Esophagus muscularis mucosa (tissue), 4 donors: ENCODE measurements at regions not wholly inside any gene's neighbourhood (a gene's known extent, or its start where the extent isn't known, plus 50 kb on each side); places are given as distances from the start of the nearest gene placed in this dataset.

Experiments
- DNase-seq: peaks from one replicate; pipeline ENCODE4 v3.0.0-alpha.2; 2017; ENCODE audit errors: extremely low spot score
- H3K27ac ChIP-seq, 4 donors: fragments of 200-600 bp; sonication (generic); replicated peaks in 1 of 4; 1 replicate in 3 of 4; 2 replicates in 1 of 4; pipeline ENCODE4 v1.5.1; 2016 to 2019; ENCODE audit warnings: mild to moderate bottlenecking in 1 of 4
- H3K27me3 ChIP-seq, 4 donors: fragments of 200-600 bp; sonication (generic); one replicate each; pipeline versions ENCODE4 v1.5.1 to v1.6.0; 2016 to 2019
- H3K36me3 ChIP-seq, 4 donors: fragments of 200-600 bp; sonication (generic); one replicate each; pipeline ENCODE4 v1.5.1; 2016 to 2019
- H3K4me1 ChIP-seq, 4 donors: fragments of 200-600 bp; sonication (generic); one replicate each; pipeline ENCODE4 v1.5.1; 2016 to 2019
- H3K4me3 ChIP-seq, 4 donors: fragments of 200-600 bp; sonication (generic); 1 replicate in 2 of 4; 2 replicates in 2 of 4; pipeline ENCODE4 v1.5.1; 2016 to 2019; ENCODE audit warnings: mild to moderate bottlenecking in 4 of 4, moderate library complexity in 1 of 4
- H3K9me3 ChIP-seq, 4 donors: fragments of 200-600 bp; sonication (generic); 1 replicate in 3 of 4; 2 replicates in 1 of 4; pipeline ENCODE4 v1.5.1; 2016 to 2019
- CTCF ChIP-seq, 3 experiments: fragments of 200-600 bp in 2 of 3; fragments of 450-650 bp in 1 of 3; sonication (generic) in 2 of 3; IDR thresholded peaks; one replicate each; pipeline ENCODE4 v1.5.1; 2017 to 2019; ENCODE audit warnings: antibody characterized with exemption in 3 of 3, mild to moderate bottlenecking in 2 of 3, moderate library complexity in 1 of 3
- EP300 ChIP-seq: sonication (generic); formaldehyde crosslinking; IDR thresholded peaks from one replicate; pipeline ENCODE4 v1.6.1; 2017; ENCODE audit warnings: antibody characterized with exemption
- POLR2A ChIP-seq: fragments of 450-650 bp; IDR thresholded peaks from one replicate; pipeline ENCODE4 v1.6.1; 2017; ENCODE audit warnings: antibody characterized with exemption, moderate library complexity, mild to moderate bottlenecking, low read depth
- POLR2AphosphoS5 ChIP-seq, 2 donors: sonication (generic); formaldehyde crosslinking; IDR thresholded peaks; one replicate each; pipeline ENCODE4 v1.6.1; 2017; ENCODE audit warnings: antibody characterized with exemption in 2 of 2
- WGBS: methylation state at CpG from one replicate; pipeline ENCODE4 v1.1.5; 2018; 5-methylcytosine and 5-hydroxymethylcytosine counted together
- intact Hi-C: fragments of 100-400 bp; cut with DNase I; formaldehyde crosslinking; loops from one replicate; pipeline ENCODE4 v1.15.1; 2023

- Histone ChIP-seq H3K36me3 (no peaks in the 10 kb centered on the region), H3K4me3 (no peak overlapping the region), H3K9me3 (peaks cover 0 to 10% (median 4%) of the 10 kb centered on the region in 4 donors), H3K4me1 (peaks cover 4 to 58% (median 48%) of the 10 kb centered on the region in 4 donors), H3K27ac (no peak overlapping the region), H3K27me3 (no peaks in the 10 kb centered on the region)
- intact Hi-C loops = no loop called here
- 59% methylated on average over 2 of the region's 2 CpGs for WGBS
- DNase-seq = no peak
- no peak for TF ChIP-seq EP300
- TF ChIP-seq POLR2AphosphoS5 (IDR thresholded peaks at IDR 0.05) = no peak
- no peak for TF ChIP-seq POLR2A
- no peak for TF ChIP-seq CTCF (IDR thresholded peaks at IDR 0.05)
Observed at GRCh38 chr1:172916116-172916515, 134.6 kb downstream of the TNFSF18 start.

- intact Hi-C loops = no loop called here
- WGBS = 26% methylated on average over 2 of the region's 2 CpGs
- peak overlapping the region; percentile 23 to 66 (median 38) for H3K27ac ChIP-seq
Observed at GRCh38 chr1:172917972-172918371, 132.8 kb downstream of the TNFSF18 start.

GRCh38 chr1:172918478-172918877, 132.3 kb downstream of the TNFSF18 start:
- Histone ChIP-seq H3K36me3 (no peaks in the 10 kb centered on the region), H3K4me3 (no peak overlapping the region), H3K27me3 (no peaks in the 10 kb centered on the region), H3K4me1 (peaks cover 4 to 56% (median 47%) of the 10 kb centered on the region in 4 donors), H3K9me3 (no peaks in the 10 kb centered on the region), H3K27ac (peak overlapping the region; percentile 23 to 66 (median 38))
- TF ChIP-seq POLR2AphosphoS5 (IDR thresholded peaks at IDR 0.05) (no peak), POLR2A (no peak), CTCF (IDR thresholded peaks at IDR 0.05) (no peak), EP300 (no peak)
- 83% methylated on average over 2 of the region's 2 CpGs for WGBS
- intact Hi-C loops = no loop called here
- DNase-seq = no peak

More at GRCh38 chr1:172917972-172918371, 132.8 kb downstream of the TNFSF18 start:
- no peak for DNase-seq
- H3K9me3 ChIP-seq = peaks cover 0 to 4% (median 2%) of the 10 kb centered on the region in 4 donors
- no peaks in the 10 kb centered on the region for H3K36me3 ChIP-seq
- no peaks in the 10 kb centered on the region for H3K27me3 ChIP-seq
- TF ChIP-seq CTCF (IDR thresholded peaks at IDR 0.05) (no peak), EP300 (no peak), POLR2A (no peak), POLR2AphosphoS5 (IDR thresholded peaks at IDR 0.05) (peak in 1 of 2 donors; percentile 74)
- no peak overlapping the region for H3K4me3 ChIP-seq
- H3K4me1 ChIP-seq = peaks cover 4 to 58% (median 48%) of the 10 kb centered on the region in 4 donors

GRCh38 chr1:172926070-172926469, 124.7 kb downstream of the TNFSF18 start:
- Histone ChIP-seq H3K36me3 (no peaks in the 10 kb centered on the region), H3K4me3 (no peak overlapping the region), H3K27ac (no peak overlapping the region), H3K9me3 (no peaks in the 10 kb centered on the region), H3K27me3 (no peaks in the 10 kb centered on the region), H3K4me1 (peaks cover 0 to 23% (median 18%) of the 10 kb centered on the region in 4 donors)
- intact Hi-C loops = no loop called here
- no peak for DNase-seq
- TF ChIP-seq CTCF (IDR thresholded peaks at IDR 0.05) (no peak), POLR2A (no peak), EP300 (no peak), POLR2AphosphoS5 (IDR thresholded peaks at IDR 0.05) (no peak)
- 89% methylated on average over 2 of the region's 2 CpGs for WGBS

GRCh38 chr1:172928412-172928811, 122.3 kb downstream of the TNFSF18 start:
- TF ChIP-seq POLR2A (no peak), EP300 (no peak), POLR2AphosphoS5 (IDR thresholded peaks at IDR 0.05) (no peak), CTCF (IDR thresholded peaks at IDR 0.05) (no peak)
- H3K9me3 ChIP-seq = no peaks in the 10 kb centered on the region
- H3K4me1 ChIP-seq = peaks cover 0 to 35% (median 25%) of the 10 kb centered on the region in 4 donors
- WGBS = 40% methylated on average over 2 of the region's 2 CpGs
- intact Hi-C loops = no loop called here
- no peak for DNase-seq
- no peak overlapping the region for H3K27ac ChIP-seq
- no peaks in the 10 kb centered on the region for H3K36me3 ChIP-seq
- no peak overlapping the region for H3K4me3 ChIP-seq
- no peaks in the 10 kb centered on the region for H3K27me3 ChIP-seq
